Testis (tissue), 2 donors: ENCODE measurements at regions not wholly inside any gene's neighbourhood (a gene's known extent, or its start where the extent isn't known, plus 50 kb on each side); places are given as distances from the start of the nearest gene placed in this dataset.

Experiments
- DNase-seq: peaks from one replicate; pipeline ENCODE4 v3.0.0-alpha.2; 2019
- H3K27ac ChIP-seq, 2 donors: fragments of 200-600 bp; sonication (generic); one replicate each; pipeline ENCODE4 v1.5.1; 2019
- H3K27me3 ChIP-seq: fragments of 200-600 bp; sonication (generic); one replicate; pipeline ENCODE4 v1.5.1; 2019
- H3K36me3 ChIP-seq: fragments of 200-600 bp; sonication (generic); one replicate; pipeline ENCODE4 v1.5.1; 2017; ENCODE audit warnings: low read depth; ENCODE audit errors: missing control alignments
- H3K4me1 ChIP-seq: fragments of 200-600 bp; sonication (generic); one replicate; pipeline ENCODE4 v1.5.1; 2019
- H3K4me3 ChIP-seq, 2 donors: fragments of 200-600 bp; sonication (generic); one replicate each; pipeline ENCODE4 v1.5.1; 2017 to 2019
- H3K9me3 ChIP-seq: fragments of 200-600 bp; sonication (generic); one replicate; pipeline ENCODE4 v1.5.1; 2017
- POLR2A ChIP-seq: fragments of 450-650 bp; IDR thresholded peaks from one replicate; pipeline ENCODE4 v1.6.1; 2017; ENCODE audit warnings: antibody characterized with exemption, mild to moderate bottlenecking, moderate library complexity
- WGBS, 2 donors: methylation state at CpG; one replicate each; pipeline ENCODE4 v1.1.5; 2018; 5-methylcytosine and 5-hydroxymethylcytosine counted together
- intact Hi-C: fragments of 100-400 bp; cut with DNase I; formaldehyde crosslinking; loops from one replicate; pipeline ENCODE4 v1.15.1; 2023; ENCODE audit warnings: low total_unique reads
- TF ChIP-seq, protein P1 (sequence below), 3 experiments: fragments of 450-650 bp in 2 of 3; fragments of 200-600 bp in 1 of 3; sonication (generic) in 1 of 3; IDR thresholded peaks; one replicate each; pipeline ENCODE4 v1.5.1; 2016 to 2019; ENCODE audit warnings: antibody characterized with exemption in 3 of 3, mild to moderate bottlenecking in 2 of 3, moderate library complexity in 1 of 3

DNA sequence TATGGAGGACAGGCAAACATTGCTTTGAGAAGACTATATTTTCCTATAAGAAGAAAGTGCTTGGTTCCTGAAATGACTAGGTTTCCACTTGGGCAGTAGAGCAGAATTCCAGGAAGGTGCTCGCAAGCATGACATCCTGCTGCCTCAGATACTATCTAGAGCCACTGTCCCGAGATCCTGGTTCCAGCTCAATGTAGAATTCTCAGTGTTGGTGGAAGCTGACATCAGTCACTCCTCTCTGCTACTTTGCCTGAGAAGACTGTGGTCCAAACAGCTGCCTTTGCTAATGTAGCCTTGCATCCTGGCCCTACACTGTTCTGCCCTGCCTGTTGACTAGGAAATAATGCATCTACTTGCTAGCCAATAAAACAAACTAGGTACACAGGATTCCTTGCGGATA is 50.0 kb upstream of the ITGA6 start:
- Histone ChIP-seq H3K4me1 (peaks cover 10% of the 10 kb centered on the region), H3K4me3 (no peak overlapping the region), H3K27me3 (no peaks in the 10 kb centered on the region), H3K36me3 (no peaks in the 10 kb centered on the region), H3K9me3 (no peaks in the 10 kb centered on the region), H3K27ac (no peak overlapping the region)
- no peak for DNase-seq
- no peak for TF ChIP-seq POLR2A
- TF ChIP-seq, protein P1, sequence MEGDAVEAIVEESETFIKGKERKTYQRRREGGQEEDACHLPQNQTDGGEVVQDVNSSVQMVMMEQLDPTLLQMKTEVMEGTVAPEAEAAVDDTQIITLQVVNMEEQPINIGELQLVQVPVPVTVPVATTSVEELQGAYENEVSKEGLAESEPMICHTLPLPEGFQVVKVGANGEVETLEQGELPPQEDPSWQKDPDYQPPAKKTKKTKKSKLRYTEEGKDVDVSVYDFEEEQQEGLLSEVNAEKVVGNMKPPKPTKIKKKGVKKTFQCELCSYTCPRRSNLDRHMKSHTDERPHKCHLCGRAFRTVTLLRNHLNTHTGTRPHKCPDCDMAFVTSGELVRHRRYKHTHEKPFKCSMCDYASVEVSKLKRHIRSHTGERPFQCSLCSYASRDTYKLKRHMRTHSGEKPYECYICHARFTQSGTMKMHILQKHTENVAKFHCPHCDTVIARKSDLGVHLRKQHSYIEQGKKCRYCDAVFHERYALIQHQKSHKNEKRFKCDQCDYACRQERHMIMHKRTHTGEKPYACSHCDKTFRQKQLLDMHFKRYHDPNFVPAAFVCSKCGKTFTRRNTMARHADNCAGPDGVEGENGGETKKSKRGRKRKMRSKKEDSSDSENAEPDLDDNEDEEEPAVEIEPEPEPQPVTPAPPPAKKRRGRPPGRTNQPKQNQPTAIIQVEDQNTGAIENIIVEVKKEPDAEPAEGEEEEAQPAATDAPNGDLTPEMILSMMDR (IDR thresholded peaks at IDR 0.05) = no peak
- intact Hi-C loops = no loop called here
- 80 to 94% methylated on average over 3 of the region's 3 CpGs for WGBS, 2 donors
